GM04504 (cell line): ENCODE measurements at regions not wholly inside any gene's neighbourhood (a gene's known extent, or its start where the extent isn't known, plus 50 kb on each side); places are given as distances from the start of the nearest gene placed in this dataset.
A peak's percentile ranks its signal among the peaks of the same experiment; 100 is the strongest.
"Not testable (repeated sequence)": the region's sequence is repeated elsewhere in the genome, so short reads cannot be mapped to it uniquely, and the experiment has no call there.

Experiments
- DNase-seq: peaks from one replicate; pipeline ENCODE4 v3.0.0-alpha.2; 2012; ENCODE audit warnings: low read depth

GRCh38 chr3:139135657-139136056 is 91.0 kb upstream of the PRR23C start:
- DNase-seq: no peak

- DNase-seq: no peak
Measured at GRCh38 chr3:139136469-139137202, 91.9 kb upstream of the PRR23C start.

GRCh38 chr3:139140553-139140952 is 95.9 kb upstream of the PRR23C start:
- DNase-seq: no peak

GRCh38 chr3:139145980-139146379 is 101.3 kb upstream of the PRR23C start:
- not testable (repeated sequence) for DNase-seq

GRCh38 chr3:139151530-139151929 is 106.8 kb upstream of the PRR23C start:
- no peak for DNase-seq

- not testable (repeated sequence) for DNase-seq
Measured at GRCh38 chr3:139153434-139153833, 108.7 kb upstream of the PRR23C start.

GRCh38 chr3:139157161-139157932 is 112.7 kb upstream of the PRR23C start:
- DNase-seq: no peak

- DNase-seq: no peak
Measured at GRCh38 chr3:139159356-139159755, 114.7 kb upstream of the PRR23C start.

GRCh38 chr3:139173372-139174108 is 128.8 kb upstream of the PRR23C start:
- DNase-seq: peak; percentile 22

- no peak for DNase-seq
Measured at GRCh38 chr3:139180489-139180888, 135.8 kb upstream of the PRR23C start.

GRCh38 chr3:139182143-139182542 is 137.5 kb upstream of the PRR23C start:
- no peak for DNase-seq

- no peak for DNase-seq
Measured at GRCh38 chr3:139182598-139182997, 137.9 kb upstream of the PRR23C start.

GRCh38 chr3:139185527-139185926 is 140.8 kb upstream of the PRR23C start:
- no peak for DNase-seq

- no peak for DNase-seq
Measured at GRCh38 chr3:139187154-139187553, 142.5 kb upstream of the PRR23C start.

- no peak for DNase-seq
Measured at GRCh38 chr3:139187648-139188047, 143.0 kb upstream of the PRR23C start.

GRCh38 chr3:139189943-139190342 is 145.3 kb upstream of the PRR23C start:
- no peak for DNase-seq

GRCh38 chr3:139194421-139194820 is 149.4 kb upstream of the MRPS22 start:
- not testable (repeated sequence) for DNase-seq

GRCh38 chr3:139196146-139196545 is 147.7 kb upstream of the MRPS22 start:
- not testable (repeated sequence) for DNase-seq

GRCh38 chr3:139197251-139197650 is 146.6 kb upstream of the MRPS22 start:
- no peak for DNase-seq

- no peak for DNase-seq
Measured at GRCh38 chr3:139198186-139198585, 145.6 kb upstream of the MRPS22 start.

- peak; percentile 13 for DNase-seq
Measured at GRCh38 chr3:139198929-139199328, 144.9 kb upstream of the MRPS22 start.

GRCh38 chr3:139199421-139200010 is 144.3 kb upstream of the MRPS22 start:
- DNase-seq: no peak
